GM19035 (cell line): ENCODE measurements at regions not wholly inside any gene's neighbourhood (a gene's known extent, or its start where the extent isn't known, plus 50 kb on each side); places are given as distances from the start of the nearest gene placed in this dataset.

Source experiments
- ATAC-seq: cut with Tn5 transposase; IDR thresholded peaks from one replicate; pipeline ENCODE4 v1.9.1; 2021; ENCODE audit not compliant: unreplicated experiment

DNA sequence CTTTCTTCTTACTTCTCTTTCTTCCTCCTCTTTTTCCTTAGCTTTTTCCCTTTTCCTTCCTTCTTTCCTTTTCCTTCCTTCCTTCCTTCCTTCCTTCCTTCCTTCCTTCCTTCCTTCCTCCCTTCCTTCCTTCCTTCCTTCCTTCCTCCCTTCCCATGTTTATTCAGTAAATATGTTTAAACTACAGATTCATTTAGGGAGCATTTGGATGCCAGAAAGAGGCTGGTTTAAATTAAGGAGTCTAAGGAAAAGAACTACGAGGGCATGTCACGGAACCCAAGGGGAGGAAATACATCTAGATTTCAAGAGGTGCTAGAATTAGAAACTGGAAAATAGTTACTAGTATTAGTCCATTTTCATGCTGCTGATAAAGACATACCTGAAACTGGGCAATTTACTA is 320.0 kb upstream of the ARRDC3 start:
- no peak for ATAC-seq

GRCh38 chr5:91699429-91699828 is 316.3 kb upstream of the ARRDC3 start:
- no peak for ATAC-seq

DNA sequence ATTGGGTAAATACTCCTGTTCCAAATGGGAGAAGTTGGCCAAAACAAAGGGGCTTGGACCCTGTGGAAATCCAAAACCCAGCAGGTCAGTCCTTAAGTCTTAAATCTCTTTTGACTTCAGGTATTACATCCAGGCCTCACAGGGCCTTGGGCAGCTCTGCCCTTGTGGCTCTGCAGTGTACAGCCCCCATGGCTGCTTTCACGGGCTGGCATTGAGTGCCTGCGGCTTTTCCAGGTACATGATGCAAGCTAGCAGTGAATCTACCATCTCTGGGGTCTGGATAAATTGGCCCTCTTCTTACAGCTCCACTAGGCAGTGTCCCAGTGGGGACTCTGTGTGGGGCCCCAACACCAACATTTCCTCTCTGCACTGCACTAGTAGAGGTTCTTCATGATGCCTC is 308.5 kb upstream of the ARRDC3 start:
- ATAC-seq, result no peak

DNA sequence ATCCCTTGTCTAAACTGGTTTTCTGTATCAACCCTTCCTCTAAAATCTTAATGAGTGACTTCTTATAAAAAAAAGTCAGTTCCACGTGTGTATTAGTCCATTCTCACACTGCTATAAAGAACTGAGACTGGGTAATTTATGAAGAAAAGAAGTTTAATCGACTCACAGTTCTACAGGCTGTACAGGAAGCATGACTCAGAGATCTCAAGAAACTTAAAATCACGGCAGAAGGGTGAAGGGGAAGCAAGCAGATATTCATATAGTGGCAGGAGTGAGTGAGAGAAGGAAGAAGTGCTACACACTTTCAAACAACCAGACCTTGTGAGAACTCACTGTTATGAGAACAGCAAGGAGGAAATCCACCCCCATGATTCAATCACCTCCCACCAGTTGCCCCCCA is 307.8 kb upstream of the ARRDC3 start:
- ATAC-seq, result no peak

DNA sequence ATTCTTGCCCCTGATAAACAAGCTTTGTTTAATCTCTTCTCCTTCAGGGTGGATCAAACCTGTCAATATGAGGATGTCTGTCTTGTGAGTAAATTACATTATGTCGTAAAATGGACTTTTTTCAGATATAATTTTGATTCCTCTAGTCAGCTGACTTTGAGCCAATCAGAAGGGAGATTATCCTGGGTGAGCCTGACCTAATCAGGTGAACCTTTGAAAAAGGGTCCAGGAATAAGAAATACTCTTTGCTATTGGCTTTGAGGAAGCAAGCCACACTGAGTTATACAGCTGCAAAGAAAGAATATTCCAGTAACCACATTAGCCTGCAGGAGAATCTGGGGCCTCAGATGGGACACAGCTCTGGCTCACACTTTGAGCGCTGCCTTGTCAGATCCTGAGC is 304.3 kb upstream of the ARRDC3 start:
- ATAC-seq, result no peak

- ATAC-seq, result no peak
Observed at GRCh38 chr5:91684625-91685024, 301.5 kb upstream of the ARRDC3 start.

- no peak for ATAC-seq
Observed at GRCh38 chr5:91670563-91670962, 287.4 kb upstream of the ARRDC3 start.

DNA sequence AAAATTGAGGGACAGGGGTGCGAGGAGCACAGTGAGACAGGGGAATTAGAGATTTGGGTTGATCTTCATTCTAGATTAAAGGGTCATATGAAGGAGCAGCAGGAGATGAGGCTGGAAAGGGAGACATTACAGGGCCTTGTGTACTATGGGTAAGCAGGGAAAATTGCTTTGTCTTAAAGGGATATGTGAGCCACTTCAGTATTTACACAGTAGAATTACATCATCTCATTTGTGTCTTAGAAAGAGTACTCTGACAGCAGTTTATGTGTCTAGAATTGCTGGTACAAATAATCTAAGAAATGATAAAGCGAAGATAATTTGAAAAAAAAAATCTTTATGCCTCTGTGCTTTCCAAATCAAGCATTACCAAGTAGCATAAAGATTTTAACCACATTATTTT is 287.0 kb upstream of the ARRDC3 start:
- no peak for ATAC-seq

GRCh38 chr5:91668261-91668660 is 285.1 kb upstream of the ARRDC3 start:
- ATAC-seq, result no peak

DNA sequence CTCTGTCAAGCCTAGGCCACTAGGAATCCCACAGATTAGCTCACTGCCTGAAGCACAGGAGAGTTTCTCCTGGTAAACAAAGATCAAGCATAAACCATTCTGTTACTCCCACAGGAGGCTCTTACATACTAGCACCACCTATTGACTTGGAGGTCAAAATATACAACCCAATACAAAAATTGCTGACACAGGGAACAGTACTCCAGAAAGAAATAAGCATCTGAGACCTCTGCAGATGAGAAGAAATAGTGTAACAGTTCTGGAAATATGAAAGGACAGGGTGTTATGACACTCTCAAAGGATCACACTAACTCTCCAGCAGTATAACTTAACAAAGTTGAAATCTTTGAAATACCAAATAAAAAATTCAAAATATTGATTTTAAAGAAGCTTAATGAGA is 269.6 kb upstream of the ARRDC3 start:
- ATAC-seq, result no peak

DNA sequence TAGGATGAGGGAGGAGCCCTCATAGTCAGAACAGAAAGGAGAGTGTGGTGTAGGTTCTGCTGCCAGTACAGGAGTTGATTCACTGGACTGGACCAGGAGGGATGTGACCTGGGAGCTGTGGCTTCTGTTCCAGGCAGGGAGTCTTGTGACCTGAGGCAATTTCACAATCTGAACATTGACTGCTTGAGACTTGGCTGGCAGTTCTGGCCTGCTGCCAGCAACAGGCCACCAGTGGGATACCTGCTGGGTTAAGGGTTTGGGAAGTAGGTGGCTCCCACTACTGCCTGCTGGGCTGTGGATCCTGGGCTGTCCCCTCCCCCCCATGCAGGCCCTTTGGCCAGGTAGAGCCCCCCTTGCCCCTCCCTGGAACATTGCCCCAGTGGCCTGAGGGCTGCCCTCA is 268.6 kb upstream of the ARRDC3 start:
- no peak for ATAC-seq

- ATAC-seq, result no peak
Observed at GRCh38 chr5:91645347-91645746, 262.2 kb upstream of the ARRDC3 start.

- no peak for ATAC-seq
Observed at GRCh38 chr5:91643797-91644196, 260.7 kb upstream of the ARRDC3 start.

DNA sequence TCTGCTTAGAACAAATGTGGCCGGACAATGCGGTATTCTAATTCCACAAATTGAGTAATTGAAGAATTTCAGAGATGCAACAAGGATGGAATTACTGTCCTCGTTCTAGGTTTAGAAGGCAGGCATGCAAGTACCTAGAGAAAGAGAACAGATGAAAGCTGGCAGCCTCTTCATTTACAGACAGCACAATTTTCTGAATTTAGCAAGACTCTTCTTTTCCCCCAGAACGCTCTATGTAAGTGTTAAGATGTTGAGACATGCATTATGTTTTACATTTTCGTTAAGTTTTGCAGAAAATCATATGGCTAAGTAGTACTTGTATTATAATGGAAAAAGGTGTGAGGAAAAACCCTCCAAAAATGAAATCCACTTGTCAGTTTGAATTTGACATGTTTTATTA is 259.5 kb upstream of the ARRDC3 start:
- ATAC-seq, result no peak

DNA sequence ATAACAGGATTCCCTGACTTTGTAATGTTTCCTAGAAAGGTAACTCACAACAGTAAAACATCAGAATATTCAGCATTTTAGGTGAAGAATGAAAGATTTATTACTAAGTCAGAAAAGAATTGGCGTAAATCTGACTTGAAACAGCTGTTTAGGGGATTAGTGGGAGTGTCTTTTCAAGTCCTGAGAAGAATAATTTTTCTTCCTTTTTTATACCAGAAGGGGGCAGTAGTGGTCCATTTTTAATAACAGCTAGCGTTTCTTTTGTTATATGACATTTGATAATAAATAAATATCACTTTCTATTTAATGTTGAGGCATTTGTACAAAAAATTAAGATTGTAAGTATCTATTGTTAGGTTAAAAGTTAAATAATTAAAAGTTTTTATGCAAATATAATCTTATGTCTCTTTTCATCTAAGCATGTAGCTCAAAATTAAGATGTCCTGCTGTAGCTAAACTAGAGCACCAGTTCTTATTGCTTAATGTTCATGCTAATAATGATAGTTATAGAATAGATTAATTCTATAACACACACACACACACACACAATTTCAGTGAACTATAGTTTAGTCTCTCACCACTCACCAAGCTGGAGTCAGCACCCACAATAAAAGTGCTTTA is 258.7 kb upstream of the ARRDC3 start:
- peak; percentile 71 for ATAC-seq

GRCh38 chr5:91639744-91640143 is 256.6 kb upstream of the ARRDC3 start:
- no peak for ATAC-seq

DNA sequence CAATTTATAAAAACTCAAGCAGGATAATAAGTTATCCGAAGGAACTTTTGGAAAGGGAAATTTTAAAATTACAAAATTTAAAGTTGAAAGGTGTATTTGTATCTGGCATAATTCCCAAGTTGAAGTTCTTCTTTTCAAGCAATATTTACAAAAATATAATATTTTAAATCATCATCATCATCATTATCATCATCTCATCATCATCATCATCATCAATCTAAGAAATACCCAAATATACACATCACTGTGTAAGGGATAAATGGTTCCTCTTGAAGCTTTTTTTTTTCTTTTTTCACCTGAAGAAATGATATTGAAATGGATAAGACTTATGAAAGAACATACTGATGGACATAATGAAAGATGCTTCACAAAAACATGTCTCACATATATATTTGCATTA is 254.9 kb upstream of the ARRDC3 start:
- no peak for ATAC-seq

GRCh38 chr5:91635950-91636734 is 253.0 kb upstream of the ARRDC3 start:
- ATAC-seq, result no peak

- ATAC-seq, result no peak
Observed at GRCh38 chr5:91632871-91633270, 249.8 kb upstream of the ARRDC3 start.

GRCh38 chr5:91611746-91612145 is 228.6 kb upstream of the ARRDC3 start:
- no peak for ATAC-seq

DNA sequence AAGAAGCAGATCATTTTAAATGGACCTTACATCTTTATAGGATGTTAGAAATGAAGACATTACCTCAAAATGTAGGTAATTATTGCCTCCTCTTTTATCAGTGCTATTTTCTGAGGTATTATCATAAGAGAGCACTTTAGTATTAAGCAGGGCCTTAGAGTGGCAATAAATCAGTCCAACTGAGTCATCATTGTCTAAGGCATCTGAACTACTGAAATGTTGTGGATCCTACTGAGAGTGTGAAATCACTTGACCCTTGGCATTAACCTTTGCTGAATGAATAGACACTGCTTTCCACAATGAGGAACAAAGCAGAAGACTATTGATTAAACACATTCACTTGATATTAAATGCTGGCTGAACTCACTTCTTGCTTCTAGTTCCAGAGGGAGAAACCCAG is 224.6 kb upstream of the ARRDC3 start:
- no peak for ATAC-seq

DNA sequence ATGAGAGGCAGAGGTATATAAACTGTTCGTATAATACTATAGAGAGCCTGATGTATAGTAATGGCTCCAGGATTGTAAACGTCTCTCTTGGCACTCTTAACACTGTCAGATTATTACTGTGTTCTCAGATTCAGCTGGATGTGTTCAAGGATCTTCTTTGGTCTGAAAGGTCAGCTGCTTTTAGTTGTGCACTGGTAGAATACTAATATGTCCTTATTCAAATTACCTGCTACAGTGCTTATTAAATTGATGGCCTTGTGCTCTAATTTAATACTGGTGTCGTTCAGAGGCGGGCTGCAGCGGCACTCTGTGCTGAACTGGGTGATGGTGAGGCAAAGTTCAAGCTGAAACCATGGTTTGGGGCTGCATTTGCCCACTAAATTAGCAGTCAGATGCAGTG is 216.7 kb upstream of the ARRDC3 start:
- no peak for ATAC-seq

- ATAC-seq, result no peak
Observed at GRCh38 chr5:91598216-91598615, 215.1 kb upstream of the ARRDC3 start.
